Activated CD4-positive, alpha-beta T cell treated with anti-CD3 and anti-CD28 coated beads, Interleukin-2, amount 10 ng/mL, durations not matched to agents 7 days and 5 days (primary cell): ENCODE measurements at regions not wholly inside any gene's neighbourhood (a gene's known extent, or its start where the extent isn't known, plus 50 kb on each side); places are given as distances from the start of the nearest gene placed in this dataset.

Experiments used
- CTCF ChIA-PET: fragments of 350-600 bp; sonication (Branson Sonifier 250); formaldehyde crosslinking; loops from one replicate; lab custom pipeline; 2021; ENCODE audit warnings: antibody characterized with exemption; lab: Charles Lee
- POLR2A ChIA-PET: fragments of 350-600 bp; sonication (Branson Sonifier 250); formaldehyde crosslinking; loops from one replicate; lab custom pipeline; 2021; ENCODE audit warnings: antibody characterized with exemption; lab: Charles Lee
- DNase-seq: peaks from one replicate; pipeline ENCODE4 v3.0.0-alpha.2; 2020
- H3K27ac Mint-ChIP-seq: one replicate; pipeline ENCODE4 v1.8.0; 2021; ENCODE audit warnings: mild to moderate bottlenecking, moderate library complexity, mixed read lengths
- H3K27me3 Mint-ChIP-seq: one replicate; pipeline ENCODE4 v1.8.0; 2021; ENCODE audit warnings: mixed read lengths
- H3K36me3 Mint-ChIP-seq: one replicate; pipeline ENCODE4 v1.8.0; 2021; ENCODE audit warnings: low read depth, mixed read lengths
- H3K4me1 Mint-ChIP-seq: one replicate; pipeline ENCODE4 v1.8.0; 2021; ENCODE audit warnings: mixed read lengths
- H3K4me3 Mint-ChIP-seq: one replicate; pipeline ENCODE4 v1.8.0; 2021; ENCODE audit warnings: mild to moderate bottlenecking, moderate library complexity, mixed read lengths
- H3K9me3 Mint-ChIP-seq: one replicate; pipeline ENCODE4 v1.8.0; 2021; ENCODE audit warnings: mixed read lengths

GRCh38 chr3:75075158-75075557, 460.7 kb upstream of the CNTN3 start:
- ChIA-PET CTCF (no interaction called here), POLR2A (no interaction called here)
- Mint-ChIP-seq H3K36me3 (no peaks in the 10 kb centered on the region), H3K9me3 (peaks cover 3% of the 10 kb centered on the region), H3K27me3 (no peaks in the 10 kb centered on the region), H3K27ac (no peak overlapping the region), H3K4me1 (no peaks in the 10 kb centered on the region), H3K4me3 (no peak overlapping the region)
- DNase-seq, result no peak

- no peak for DNase-seq
- Mint-ChIP-seq H3K27ac (no peak overlapping the region), H3K9me3 (peaks cover 2% of the 10 kb centered on the region), H3K4me3 (no peak overlapping the region), H3K36me3 (no peaks in the 10 kb centered on the region), H3K4me1 (no peaks in the 10 kb centered on the region), H3K27me3 (no peaks in the 10 kb centered on the region)
- ChIA-PET CTCF (no interaction called here), POLR2A (no interaction called here)
Measured at GRCh38 chr3:75076481-75076880, 462.0 kb upstream of the CNTN3 start.

- H3K36me3 Mint-ChIP-seq, result no peaks in the 10 kb centered on the region
- DNase-seq, result no peak
- H3K4me3 Mint-ChIP-seq, result no peak overlapping the region
- H3K9me3 Mint-ChIP-seq, result peaks cover 2% of the 10 kb centered on the region
- H3K27me3 Mint-ChIP-seq, result no peaks in the 10 kb centered on the region
- no peaks in the 10 kb centered on the region for H3K4me1 Mint-ChIP-seq
- no peak overlapping the region for H3K27ac Mint-ChIP-seq
- CTCF ChIA-PET, result no interaction called here
- POLR2A ChIA-PET, result no interaction called here
Measured at GRCh38 chr3:75078290-75078689, 463.8 kb upstream of the CNTN3 start.

GRCh38 chr3:75082845-75083244, 468.4 kb upstream of the CNTN3 start:
- H3K27ac Mint-ChIP-seq, result no peak overlapping the region
- peaks cover 8% of the 10 kb centered on the region for H3K9me3 Mint-ChIP-seq
- ChIA-PET POLR2A (no interaction called here), CTCF (no interaction called here)
- H3K4me1 Mint-ChIP-seq, result no peaks in the 10 kb centered on the region
- DNase-seq, result no peak
- no peak overlapping the region for H3K4me3 Mint-ChIP-seq
- no peaks in the 10 kb centered on the region for H3K27me3 Mint-ChIP-seq
- no peaks in the 10 kb centered on the region for H3K36me3 Mint-ChIP-seq

GRCh38 chr3:75089841-75090240, 475.4 kb upstream of the CNTN3 start:
- Mint-ChIP-seq H3K36me3 (no peaks in the 10 kb centered on the region), H3K4me3 (no peak overlapping the region), H3K4me1 (no peaks in the 10 kb centered on the region), H3K27ac (no peak overlapping the region), H3K9me3 (peaks cover 3% of the 10 kb centered on the region), H3K27me3 (no peaks in the 10 kb centered on the region)
- POLR2A ChIA-PET, result no interaction called here
- no peak for DNase-seq
- CTCF ChIA-PET, result no interaction called here

- ChIA-PET CTCF (no interaction called here), POLR2A (no interaction called here)
- Mint-ChIP-seq H3K9me3 (peaks cover 11% of the 10 kb centered on the region), H3K27ac (no peak overlapping the region), H3K4me3 (no peak overlapping the region), H3K36me3 (no peaks in the 10 kb centered on the region), H3K27me3 (no peaks in the 10 kb centered on the region), H3K4me1 (no peaks in the 10 kb centered on the region)
- no peak for DNase-seq
Measured at GRCh38 chr3:75101329-75102147, 487.1 kb upstream of the CNTN3 start.

GRCh38 chr3:75110741-75111140, 496.3 kb upstream of the CNTN3 start:
- Mint-ChIP-seq H3K9me3 (peaks cover 5% of the 10 kb centered on the region), H3K36me3 (no peaks in the 10 kb centered on the region), H3K27me3 (no peaks in the 10 kb centered on the region), H3K4me3 (no peak overlapping the region), H3K4me1 (no peaks in the 10 kb centered on the region), H3K27ac (no peak overlapping the region)
- CTCF ChIA-PET, result no interaction called here
- POLR2A ChIA-PET, result no interaction called here
- no peak for DNase-seq

GRCh38 chr3:75115695-75116094, 501.2 kb upstream of the CNTN3 start:
- peaks cover 8% of the 10 kb centered on the region for H3K9me3 Mint-ChIP-seq
- CTCF ChIA-PET, result no interaction called here

GRCh38 chr3:75118779-75119178, 504.3 kb upstream of the CNTN3 start:
- Mint-ChIP-seq H3K4me1 (no peaks in the 10 kb centered on the region), H3K36me3 (no peaks in the 10 kb centered on the region), H3K27ac (no peak overlapping the region), H3K4me3 (no peak overlapping the region), H3K9me3 (peaks cover 3% of the 10 kb centered on the region), H3K27me3 (no peaks in the 10 kb centered on the region)
- POLR2A ChIA-PET, result no interaction called here
- CTCF ChIA-PET, result no interaction called here
- DNase-seq, result no peak

More at GRCh38 chr3:75115695-75116094, 501.2 kb upstream of the CNTN3 start:
- POLR2A ChIA-PET, result no interaction called here
- Mint-ChIP-seq H3K4me1 (no peaks in the 10 kb centered on the region), H3K27ac (no peak overlapping the region), H3K27me3 (no peaks in the 10 kb centered on the region), H3K36me3 (no peaks in the 10 kb centered on the region), H3K4me3 (no peak overlapping the region)
- DNase-seq, result no peak

GRCh38 chr3:75126556-75126955, 512.1 kb upstream of the CNTN3 start:
- DNase-seq, result no peak
- Mint-ChIP-seq H3K9me3 (peaks cover 2% of the 10 kb centered on the region), H3K4me3 (no peak overlapping the region), H3K4me1 (no peaks in the 10 kb centered on the region), H3K27me3 (no peaks in the 10 kb centered on the region), H3K27ac (no peak overlapping the region), H3K36me3 (no peaks in the 10 kb centered on the region)
- ChIA-PET CTCF (no interaction called here), POLR2A (no interaction called here)

GRCh38 chr3:75129101-75129500, 514.6 kb upstream of the CNTN3 start:
- H3K27ac Mint-ChIP-seq, result no peak overlapping the region
- ChIA-PET POLR2A (no interaction called here), CTCF (no interaction called here)
- H3K4me1 Mint-ChIP-seq, result no peaks in the 10 kb centered on the region
- no peaks in the 10 kb centered on the region for H3K36me3 Mint-ChIP-seq
- no peaks in the 10 kb centered on the region for H3K27me3 Mint-ChIP-seq
- H3K4me3 Mint-ChIP-seq, result no peak overlapping the region
- no peak for DNase-seq
- peaks cover 2% of the 10 kb centered on the region for H3K9me3 Mint-ChIP-seq

- ChIA-PET CTCF (no interaction called here), POLR2A (no interaction called here)
- peaks cover 2% of the 10 kb centered on the region for H3K9me3 Mint-ChIP-seq
Measured at GRCh38 chr3:75136100-75136897, 521.8 kb upstream of the CNTN3 start.

GRCh38 chr3:75138345-75138744, 523.9 kb upstream of the CNTN3 start:
- H3K27me3 Mint-ChIP-seq, result no peaks in the 10 kb centered on the region
- peaks cover 2% of the 10 kb centered on the region for H3K9me3 Mint-ChIP-seq
- no peaks in the 10 kb centered on the region for H3K36me3 Mint-ChIP-seq
- H3K27ac Mint-ChIP-seq, result no peak overlapping the region
- ChIA-PET POLR2A (no interaction called here), CTCF (no interaction called here)
- no peaks in the 10 kb centered on the region for H3K4me1 Mint-ChIP-seq
- no peak for DNase-seq
- H3K4me3 Mint-ChIP-seq, result no peak overlapping the region

More at GRCh38 chr3:75136100-75136897, 521.8 kb upstream of the CNTN3 start:
- Mint-ChIP-seq H3K27ac (no peak overlapping the region), H3K27me3 (no peaks in the 10 kb centered on the region), H3K36me3 (no peaks in the 10 kb centered on the region), H3K4me1 (no peaks in the 10 kb centered on the region), H3K4me3 (no peak overlapping the region)
- DNase-seq, result no peak
